GM12873 (cell line): ENCODE measurements at regions not wholly inside any gene's neighbourhood (a gene's known extent, or its start where the extent isn't known, plus 50 kb on each side); places are given as distances from the start of the nearest gene placed in this dataset.

ENCODE experiments used
- CTCF ChIP-seq: IDR thresholded peaks from 2 replicates; pipeline ENCODE4 v1.5.1; 2012; ENCODE audit warnings: low read depth, mild to moderate bottlenecking, moderate library complexity, low read length, control low read depth; ENCODE audit not compliant: insufficient read depth; ENCODE audit errors: missing control alignments

DNA sequence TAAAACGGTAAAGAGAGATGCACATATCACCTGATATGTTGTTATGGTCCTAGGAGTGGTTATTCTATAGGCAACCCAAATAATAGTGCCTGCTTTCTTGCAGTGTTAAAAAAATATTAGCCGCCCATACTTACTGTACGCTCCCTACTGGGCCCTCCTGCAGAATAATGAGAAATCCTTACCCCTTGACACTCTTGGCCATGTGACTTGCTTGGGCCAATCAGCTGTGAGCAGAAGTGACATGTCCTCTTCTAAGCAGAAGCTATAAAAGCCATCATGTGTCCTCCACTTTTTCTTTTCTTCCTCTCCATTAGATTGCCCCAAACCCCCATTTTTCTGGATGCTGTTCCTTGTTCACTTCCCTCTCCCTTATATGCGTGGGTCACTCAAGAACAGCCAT lies 90.5 kb upstream of the SPRED2 start:
- no peak for TF ChIP-seq CTCF

GRCh38 chr2:65518751-65519150 lies 86.4 kb upstream of the SPRED2 start:
- no peak for TF ChIP-seq CTCF

DNA sequence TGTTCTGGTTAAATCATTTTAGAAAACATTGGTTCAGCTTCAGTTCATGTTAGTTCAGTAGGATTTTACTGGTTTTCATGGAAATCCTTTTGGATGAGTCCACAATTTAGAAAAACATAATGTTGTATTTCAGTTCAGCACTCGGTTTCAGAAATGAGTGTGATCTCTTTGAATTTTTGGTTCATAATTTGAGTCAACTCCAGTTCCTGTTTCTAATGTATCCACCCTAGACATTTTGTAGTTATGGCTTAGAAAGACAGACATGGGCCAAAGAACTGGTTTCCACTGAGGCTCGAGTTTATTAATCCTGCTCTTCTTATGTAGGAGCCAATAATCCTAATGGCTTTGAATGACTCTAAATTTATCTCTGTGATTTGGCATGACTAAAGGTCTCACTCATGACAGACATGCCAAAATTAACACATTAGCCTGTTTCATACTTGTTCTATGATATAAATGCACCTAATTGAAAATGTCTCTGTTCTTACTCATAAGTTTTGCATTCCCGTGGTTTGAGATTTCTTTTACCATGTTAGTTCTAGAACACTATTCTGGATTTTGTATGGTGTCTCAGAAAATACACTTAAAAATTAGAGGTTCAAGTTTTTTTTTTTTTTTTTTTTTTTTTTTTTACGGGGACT lies 82.3 kb upstream of the SPRED2 start:
- no peak for TF ChIP-seq CTCF

GRCh38 chr2:65512783-65513182 lies 80.4 kb upstream of the SPRED2 start:
- no peak for TF ChIP-seq CTCF

GRCh38 chr2:65511306-65511705 lies 78.9 kb upstream of the SPRED2 start:
- TF ChIP-seq CTCF = no peak

DNA sequence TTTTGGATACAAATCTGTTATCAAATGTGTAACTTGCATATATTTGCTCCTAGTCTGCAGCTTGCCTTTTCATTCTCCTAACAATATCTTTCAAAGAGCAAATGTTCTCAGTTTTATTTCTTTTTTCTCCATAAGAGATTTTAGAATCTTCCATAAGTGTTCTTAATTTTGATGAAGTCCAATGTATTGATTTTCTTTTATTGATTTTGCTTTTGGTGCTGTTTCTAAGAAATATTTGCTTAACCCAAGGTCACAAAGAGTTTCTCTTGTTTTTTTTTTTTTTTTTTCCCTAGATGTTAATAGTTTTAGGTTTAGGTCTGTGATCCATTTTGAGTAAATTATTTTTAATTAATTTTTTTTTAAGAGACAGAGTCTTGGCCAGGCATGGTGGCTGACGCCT lies 75.8 kb upstream of the SPRED2 start:
- no peak for TF ChIP-seq CTCF

DNA sequence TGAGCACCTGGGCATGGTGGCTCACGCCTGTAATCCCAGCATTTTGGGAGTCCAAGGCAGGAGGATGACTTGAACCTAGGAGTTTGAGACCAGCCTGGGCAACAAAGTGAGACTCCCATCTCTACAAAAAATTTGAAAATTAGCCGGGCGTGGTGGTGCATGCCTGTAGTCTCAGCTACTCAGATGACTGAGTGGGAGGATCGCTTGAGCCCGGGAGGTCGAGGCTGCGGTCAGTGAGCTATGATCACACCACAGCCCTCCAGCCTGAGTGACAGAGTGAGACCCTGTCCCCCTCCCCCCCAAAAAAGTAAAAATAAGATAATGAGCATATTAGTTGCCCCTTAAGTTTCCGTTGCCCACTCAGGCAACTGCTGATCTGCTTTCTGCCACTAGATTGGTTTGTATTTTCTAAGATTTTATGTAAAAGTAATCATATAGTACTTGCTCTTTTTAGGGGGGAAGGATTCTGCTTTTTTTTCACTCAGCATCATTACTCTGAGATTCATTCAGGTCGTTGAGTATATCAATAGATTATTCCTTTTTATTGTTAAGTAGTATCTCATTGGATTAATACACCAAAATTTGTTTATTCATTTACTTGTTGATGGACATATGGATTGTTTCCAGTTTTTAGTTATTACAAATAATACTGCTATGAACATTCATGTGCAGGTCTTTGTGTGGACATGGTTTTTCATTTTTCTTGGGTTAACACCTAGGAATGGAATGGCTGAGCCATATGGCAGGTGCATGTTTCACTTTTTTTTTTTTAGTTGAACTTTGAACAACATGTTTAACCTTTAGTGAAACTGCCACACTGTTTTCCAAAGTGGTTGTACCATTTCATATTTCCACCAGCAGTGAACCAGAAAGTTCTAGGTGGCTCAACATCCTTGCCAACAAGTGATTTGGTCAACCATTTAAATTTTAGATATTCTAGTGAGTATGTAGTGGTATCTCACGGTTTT lies 75.0 kb upstream of the SPRED2 start:
- TF ChIP-seq CTCF = no peak
